SJSA1 (cell line): ENCODE measurements at regions not wholly inside any gene's neighbourhood (a gene's known extent, or its start where the extent isn't known, plus 50 kb on each side); places are given as distances from the start of the nearest gene placed in this dataset.

Experiments
- DNase-seq, 2 experiments: peaks; one replicate each; pipeline ENCODE4 v3.0.0-alpha.2; 2015 to 2020; ENCODE audit warnings: low spot score in 2 of 2, low read depth in 1 of 2
- H3K27ac ChIP-seq: fragments of 250-450 bp; sonication (Bioruptor Pico); 2 replicates; pipeline ENCODE4 v1.5.1; 2020; ENCODE audit warnings: mild to moderate bottlenecking, moderate library complexity
- H3K27me3 ChIP-seq: fragments of 250-450 bp; sonication (Bioruptor Pico); replicated peaks from 2 replicates; pipeline ENCODE4 v1.5.1; 2020; ENCODE audit warnings: mild to moderate bottlenecking, moderate library complexity
- H3K36me3 ChIP-seq: fragments of 250-450 bp; sonication (Bioruptor Pico); 2 replicates; pipeline ENCODE4 v1.5.1; 2020; ENCODE audit warnings: mild to moderate bottlenecking
- H3K4me1 ChIP-seq: fragments of 250-450 bp; sonication (Bioruptor Pico); replicated peaks from 2 replicates; pipeline ENCODE4 v1.6.1; 2021; ENCODE audit warnings: mild to moderate bottlenecking
- H3K4me3 ChIP-seq: fragments of 250-450 bp; sonication (Bioruptor Pico); 2 replicates; pipeline ENCODE4 v1.5.1; 2020; ENCODE audit warnings: mild to moderate bottlenecking
- H3K9me3 ChIP-seq: fragments of 250-450 bp; sonication (Bioruptor Pico); replicated peaks from 2 replicates; pipeline ENCODE4 v1.5.1; 2020; ENCODE audit warnings: mild to moderate bottlenecking

- Histone ChIP-seq H3K9me3 (no peaks in the 10 kb centered on the region), H3K36me3 (no peaks in the 10 kb centered on the region), H3K4me1 (no peaks in the 10 kb centered on the region), H3K27me3 (no peaks in the 10 kb centered on the region), H3K4me3 (no peak overlapping the region), H3K27ac (no peak overlapping the region)
- no peak for DNase-seq
Measured at GRCh38 chr15:47401427-47401826, 315.9 kb upstream of the SEMA6D start.

GRCh38 chr15:47402829-47403228 lies 314.5 kb upstream of the SEMA6D start:
- no peaks in the 10 kb centered on the region for H3K4me1 ChIP-seq
- H3K27me3 ChIP-seq: no peaks in the 10 kb centered on the region

GRCh38 chr15:47404877-47405276 lies 312.4 kb upstream of the SEMA6D start:
- no peaks in the 10 kb centered on the region for H3K9me3 ChIP-seq
- H3K4me1 ChIP-seq: no peaks in the 10 kb centered on the region
- no peak overlapping the region for H3K27ac ChIP-seq
- no peaks in the 10 kb centered on the region for H3K36me3 ChIP-seq
- no peaks in the 10 kb centered on the region for H3K27me3 ChIP-seq
- DNase-seq: no peak
- H3K4me3 ChIP-seq: no peak overlapping the region

More at GRCh38 chr15:47402829-47403228, 314.5 kb upstream of the SEMA6D start:
- no peaks in the 10 kb centered on the region for H3K36me3 ChIP-seq
- no peak overlapping the region for H3K4me3 ChIP-seq
- no peaks in the 10 kb centered on the region for H3K9me3 ChIP-seq
- H3K27ac ChIP-seq: no peak overlapping the region
- no peak for DNase-seq

GRCh38 chr15:47405365-47406162 lies 311.7 kb upstream of the SEMA6D start:
- Histone ChIP-seq H3K9me3 (no peaks in the 10 kb centered on the region), H3K4me1 (no peaks in the 10 kb centered on the region), H3K27ac (no peak overlapping the region), H3K36me3 (no peaks in the 10 kb centered on the region), H3K27me3 (no peaks in the 10 kb centered on the region), H3K4me3 (no peak overlapping the region)
- no peak for DNase-seq

- Histone ChIP-seq H3K27ac (no peak overlapping the region), H3K4me3 (no peak overlapping the region), H3K9me3 (no peaks in the 10 kb centered on the region), H3K4me1 (no peaks in the 10 kb centered on the region), H3K36me3 (no peaks in the 10 kb centered on the region), H3K27me3 (no peaks in the 10 kb centered on the region)
- no peak for DNase-seq
Measured at GRCh38 chr15:47407692-47408091, 309.6 kb upstream of the SEMA6D start.

- Histone ChIP-seq H3K27me3 (no peaks in the 10 kb centered on the region), H3K27ac (no peak overlapping the region), H3K4me3 (no peak overlapping the region), H3K4me1 (no peaks in the 10 kb centered on the region), H3K9me3 (no peaks in the 10 kb centered on the region), H3K36me3 (no peaks in the 10 kb centered on the region)
- DNase-seq: no peak
Measured at GRCh38 chr15:47409038-47409437, 308.3 kb upstream of the SEMA6D start.

- H3K36me3 ChIP-seq: no peaks in the 10 kb centered on the region
- no peaks in the 10 kb centered on the region for H3K9me3 ChIP-seq
- H3K4me3 ChIP-seq: no peak overlapping the region
- H3K4me1 ChIP-seq: no peaks in the 10 kb centered on the region
- no peaks in the 10 kb centered on the region for H3K27me3 ChIP-seq
- H3K27ac ChIP-seq: no peak overlapping the region
- DNase-seq: no peak
Measured at GRCh38 chr15:47409600-47409999, 307.7 kb upstream of the SEMA6D start.

- DNase-seq: no peak
- Histone ChIP-seq H3K36me3 (no peaks in the 10 kb centered on the region), H3K27me3 (0 out of 2 replicates have a peak, but pooled peaks cover 5% of the 10 kb centered on the region), H3K4me3 (no peak overlapping the region), H3K9me3 (no peaks in the 10 kb centered on the region), H3K27ac (no peak overlapping the region), H3K4me1 (peaks cover 3% of the 10 kb centered on the region)
Measured at GRCh38 chr15:47410247-47410646, 307.1 kb upstream of the SEMA6D start.

- peaks cover 13% of the 10 kb centered on the region for H3K4me1 ChIP-seq
- no peaks in the 10 kb centered on the region for H3K9me3 ChIP-seq
- H3K27me3 ChIP-seq: 0 out of 2 replicates have a peak, but pooled peaks cover 6% of the 10 kb centered on the region
- no peak for DNase-seq
- no peak overlapping the region for H3K4me3 ChIP-seq
- H3K27ac ChIP-seq: no peak overlapping the region
- no peaks in the 10 kb centered on the region for H3K36me3 ChIP-seq
Measured at GRCh38 chr15:47411733-47412132, 305.6 kb upstream of the SEMA6D start.

GRCh38 chr15:47412136-47412535 lies 305.2 kb upstream of the SEMA6D start:
- no peak overlapping the region for H3K4me3 ChIP-seq
- H3K27me3 ChIP-seq: 0 out of 2 replicates have a peak, but pooled peaks cover 6% of the 10 kb centered on the region
- DNase-seq: no peak
- H3K9me3 ChIP-seq: no peaks in the 10 kb centered on the region
- H3K27ac ChIP-seq: no peak overlapping the region
- peaks cover 13% of the 10 kb centered on the region for H3K4me1 ChIP-seq
- no peaks in the 10 kb centered on the region for H3K36me3 ChIP-seq

GRCh38 chr15:47412802-47413201 lies 304.5 kb upstream of the SEMA6D start:
- no peak overlapping the region for H3K27ac ChIP-seq
- no peak overlapping the region for H3K4me3 ChIP-seq
- DNase-seq: no peak
- no peaks in the 10 kb centered on the region for H3K9me3 ChIP-seq
- H3K4me1 ChIP-seq: peaks cover 13% of the 10 kb centered on the region
- 0 out of 2 replicates have a peak, but pooled peaks cover 6% of the 10 kb centered on the region for H3K27me3 ChIP-seq
- no peaks in the 10 kb centered on the region for H3K36me3 ChIP-seq

- DNase-seq: no peak
- Histone ChIP-seq H3K9me3 (no peaks in the 10 kb centered on the region), H3K27me3 (0 out of 2 replicates have a peak, but pooled peaks cover 6% of the 10 kb centered on the region), H3K27ac (no peak overlapping the region), H3K4me1 (peaks cover 13% of the 10 kb centered on the region), H3K36me3 (no peaks in the 10 kb centered on the region), H3K4me3 (no peak overlapping the region)
Measured at GRCh38 chr15:47414207-47414606, 303.1 kb upstream of the SEMA6D start.

GRCh38 chr15:47415539-47415971 lies 301.8 kb upstream of the SEMA6D start:
- Histone ChIP-seq H3K36me3 (no peaks in the 10 kb centered on the region), H3K9me3 (no peaks in the 10 kb centered on the region), H3K4me3 (no peak overlapping the region), H3K27ac (no peak overlapping the region), H3K27me3 (0 out of 2 replicates have a peak, but pooled peaks cover 6% of the 10 kb centered on the region), H3K4me1 (peaks cover 13% of the 10 kb centered on the region)
- no peak for DNase-seq

- no peaks in the 10 kb centered on the region for H3K36me3 ChIP-seq
- no peaks in the 10 kb centered on the region for H3K4me1 ChIP-seq
- H3K27me3 ChIP-seq: no peaks in the 10 kb centered on the region
- H3K27ac ChIP-seq: no peak overlapping the region
- no peak overlapping the region for H3K4me3 ChIP-seq
- H3K9me3 ChIP-seq: no peaks in the 10 kb centered on the region
- no peak for DNase-seq
Measured at GRCh38 chr15:47422881-47423665, 294.2 kb upstream of the SEMA6D start.
